NCI-H1048 (cell line): ENCODE measurements at regions not wholly inside any gene's neighbourhood (a gene's known extent, or its start where the extent isn't known, plus 50 kb on each side); places are given as distances from the start of the nearest gene placed in this dataset.

Source experiments
- DNase-seq: peaks from one replicate; lab custom pipeline; 2025; lab: John Stamatoyannopoulos, UW

GRCh38 chr18:28984731-28985130 is 807.8 kb upstream of the CDH2 start:
- DNase-seq, result no peak

GRCh38 chr18:28974504-28974903 is 797.6 kb upstream of the CDH2 start:
- no peak for DNase-seq

DNA sequence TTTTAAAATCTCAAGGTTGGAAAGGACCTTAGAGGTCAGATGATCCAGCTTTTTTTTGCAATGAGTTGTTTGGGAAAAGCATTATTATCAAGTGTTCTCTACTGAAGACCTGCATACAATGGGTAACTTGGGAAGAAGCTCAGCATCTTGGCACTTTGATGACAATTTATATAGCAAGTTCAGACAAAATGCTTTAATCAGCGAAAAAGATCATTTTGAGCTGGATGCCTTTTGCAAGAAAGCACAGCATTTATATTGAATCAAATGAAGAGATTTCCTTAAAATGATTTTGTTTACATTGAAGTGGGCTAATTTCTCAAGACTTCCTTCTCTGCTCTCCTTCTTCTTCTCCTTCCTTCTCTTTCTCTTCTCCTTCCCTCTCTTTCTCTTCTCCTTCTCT is 796.4 kb upstream of the CDH2 start:
- no peak for DNase-seq

- no peak for DNase-seq
These were observed 795.5 kb upstream of the CDH2 start for GRCh38 chr18:28972333-28972907.

DNA sequence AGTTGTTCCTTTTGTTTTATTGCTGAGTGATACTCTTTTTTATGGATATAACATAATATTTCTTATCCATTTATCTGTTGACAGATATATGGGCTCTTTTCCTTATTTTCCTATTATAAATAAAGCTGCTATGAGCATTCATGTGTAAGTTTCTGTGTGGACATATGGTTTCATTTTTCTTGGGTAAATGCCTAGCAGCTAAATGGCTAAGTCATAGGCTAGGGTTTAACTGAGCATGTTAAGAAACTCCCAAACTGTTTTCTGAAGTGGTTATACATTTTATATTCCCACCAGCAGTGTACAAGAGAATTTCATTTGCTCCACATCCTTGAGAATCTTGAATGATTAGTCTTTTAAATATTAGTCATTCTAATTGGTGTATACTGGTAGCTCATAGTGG is 786.6 kb upstream of the CDH2 start:
- no peak for DNase-seq

DNA sequence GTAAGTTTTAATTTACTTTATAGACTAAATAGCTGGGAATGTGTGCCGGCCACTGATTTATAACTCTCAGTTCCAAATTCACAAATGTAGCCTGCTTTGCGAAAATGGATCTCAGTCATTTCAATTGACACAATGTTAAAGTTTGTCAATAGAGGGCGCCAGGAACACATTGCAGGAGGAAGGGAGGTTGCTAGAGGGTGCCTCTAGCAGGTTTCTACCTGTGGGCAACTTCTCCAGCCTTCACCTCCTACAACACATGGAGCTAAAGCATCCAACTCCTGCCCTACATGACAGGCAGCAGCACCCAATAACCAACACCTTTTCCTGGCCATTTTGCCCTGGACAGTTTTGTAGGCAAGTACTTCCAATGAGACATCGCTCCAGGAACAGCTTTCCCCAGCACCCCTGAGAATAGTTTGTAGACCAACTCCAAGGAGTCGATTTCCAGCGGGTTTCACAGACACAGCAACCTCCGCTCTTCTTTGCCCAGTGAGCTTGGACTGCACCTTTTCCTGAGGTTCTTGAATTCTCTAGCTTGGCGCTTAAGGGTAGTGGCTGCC is 784.8 kb upstream of the CDH2 start:
- DNase-seq, result peak; percentile 20

GRCh38 chr18:28960146-28960545 is 783.2 kb upstream of the CDH2 start:
- DNase-seq, result no peak

- DNase-seq, result no peak
These were observed 775.4 kb upstream of the CDH2 start for GRCh38 chr18:28952339-28952738.

- no peak for DNase-seq
These were observed 771.0 kb upstream of the CDH2 start for GRCh38 chr18:28947900-28948299.

- DNase-seq, result no peak
These were observed 769.5 kb upstream of the CDH2 start for GRCh38 chr18:28946471-28946870.

DNA sequence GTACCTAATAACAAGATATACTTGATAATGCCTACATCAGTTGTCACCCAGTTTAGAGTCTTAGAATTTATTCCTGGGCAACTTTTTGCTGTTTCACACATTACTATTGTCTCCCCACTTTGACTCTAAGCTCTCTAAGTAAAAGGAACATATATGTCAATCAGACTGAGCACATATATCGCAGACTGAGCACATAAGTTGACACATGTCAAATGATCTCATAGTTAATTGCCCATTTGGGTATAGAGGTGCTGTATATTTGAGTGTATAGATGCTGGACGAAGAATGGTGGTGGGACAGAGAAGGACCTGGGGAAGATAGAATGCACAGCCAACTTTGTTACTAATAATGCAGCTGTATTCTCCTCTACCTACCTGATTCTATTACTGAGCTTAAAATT is 746.0 kb upstream of the CDH2 start:
- no peak for DNase-seq

DNA sequence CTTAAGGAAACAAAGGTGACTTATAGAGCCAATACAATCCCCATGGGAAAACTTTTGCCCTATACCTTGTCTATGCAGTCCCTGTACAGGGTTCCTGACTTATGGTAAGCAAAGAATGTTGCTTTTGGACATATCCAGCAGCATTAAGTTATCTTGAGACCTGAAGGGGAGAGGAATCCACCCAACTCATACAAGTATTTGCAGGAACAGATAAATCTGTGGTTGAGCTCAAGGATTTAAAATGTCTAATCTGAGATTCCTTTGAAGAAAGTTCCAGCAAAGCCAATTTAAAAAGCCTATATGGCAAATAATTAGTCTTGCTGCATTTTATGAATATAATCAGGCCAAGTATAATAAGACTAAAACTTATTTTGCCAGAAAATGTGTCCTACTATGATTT is 739.5 kb upstream of the CDH2 start:
- no peak for DNase-seq

- no peak for DNase-seq
These were observed 728.6 kb upstream of the CDH2 start for GRCh38 chr18:28905509-28905908.

GRCh38 chr18:28904789-28905364 is 727.9 kb upstream of the CDH2 start:
- DNase-seq, result no peak

DNA sequence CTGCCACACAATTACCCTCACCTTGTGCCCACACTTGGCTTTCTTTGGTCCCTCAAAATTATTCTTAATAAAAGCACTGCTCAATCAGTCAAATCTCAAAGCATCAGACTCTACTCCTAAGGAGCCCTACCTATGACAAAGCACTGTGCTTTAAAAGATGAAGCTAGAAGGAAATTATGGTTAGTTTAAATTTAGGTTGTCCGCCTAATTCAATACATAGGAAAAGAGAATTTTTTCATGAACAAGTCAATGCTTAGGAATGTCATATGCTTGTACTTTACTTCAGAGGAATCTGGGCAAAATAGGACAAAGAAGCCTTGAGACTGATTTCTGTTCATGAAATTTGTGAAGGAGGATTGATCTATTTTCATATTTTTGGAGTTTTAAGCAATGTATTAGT is 726.4 kb upstream of the CDH2 start:
- no peak for DNase-seq

DNA sequence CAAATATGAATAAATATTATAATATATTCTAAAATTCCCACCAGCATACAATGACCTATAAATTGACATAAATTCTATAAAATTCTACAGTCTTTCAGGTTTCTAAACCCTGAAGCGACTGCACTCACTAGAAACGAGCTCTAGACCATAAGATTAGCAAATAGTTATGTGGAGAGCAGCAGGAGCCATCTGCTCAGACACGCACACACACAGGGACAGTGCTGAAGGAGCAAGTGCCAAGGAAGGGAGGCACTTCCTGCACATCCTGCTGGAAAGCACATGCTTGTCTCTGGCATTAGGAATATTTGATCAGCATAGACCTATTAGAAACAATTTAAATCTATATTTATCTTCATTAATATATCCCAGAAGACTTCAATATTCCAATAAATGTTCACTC is 713.9 kb upstream of the CDH2 start:
- DNase-seq, result no peak

- DNase-seq, result no peak
These were observed 707.4 kb upstream of the CDH2 start for GRCh38 chr18:28884304-28884703.

DNA sequence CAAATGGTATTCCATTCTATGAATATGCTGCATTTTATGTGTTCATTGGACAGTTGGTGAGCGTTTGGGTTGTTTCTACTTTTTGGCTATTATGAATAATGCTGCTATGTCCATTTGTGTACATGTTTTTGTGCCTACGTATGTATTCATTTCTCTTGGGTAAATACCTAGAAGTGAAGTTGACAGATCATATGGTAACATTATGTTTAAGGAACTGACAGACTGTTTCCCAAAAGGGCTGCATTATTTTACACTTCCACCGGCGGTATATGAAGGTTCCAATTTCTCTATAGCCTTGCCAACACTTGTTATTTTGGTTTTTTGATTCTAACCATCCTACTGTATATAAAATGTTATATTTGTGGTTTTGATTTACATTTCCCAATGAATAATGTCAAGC is 703.9 kb upstream of the CDH2 start:
- DNase-seq, result no peak

- no peak for DNase-seq
These were observed 698.1 kb upstream of the CDH2 start for GRCh38 chr18:28875059-28875458.

DNA sequence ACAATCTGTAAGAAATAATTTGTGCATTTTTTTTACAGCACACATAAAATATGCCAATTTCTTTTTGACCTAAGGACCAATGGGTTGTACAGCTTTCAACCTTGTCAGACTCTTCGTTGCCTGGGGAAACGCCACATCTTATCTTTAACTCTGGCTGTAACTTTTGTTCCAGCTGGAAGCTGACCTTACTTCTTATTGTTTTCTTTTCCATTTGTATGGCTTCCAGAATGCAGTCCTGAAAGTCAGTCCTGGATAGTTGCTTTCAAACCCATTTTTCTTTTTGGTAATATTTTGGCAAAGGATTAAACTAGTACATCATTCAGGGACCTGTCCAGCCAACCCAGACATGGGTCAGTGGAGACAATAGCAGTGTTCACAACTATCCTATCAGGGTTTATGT is 686.5 kb upstream of the CDH2 start:
- no peak for DNase-seq

DNA sequence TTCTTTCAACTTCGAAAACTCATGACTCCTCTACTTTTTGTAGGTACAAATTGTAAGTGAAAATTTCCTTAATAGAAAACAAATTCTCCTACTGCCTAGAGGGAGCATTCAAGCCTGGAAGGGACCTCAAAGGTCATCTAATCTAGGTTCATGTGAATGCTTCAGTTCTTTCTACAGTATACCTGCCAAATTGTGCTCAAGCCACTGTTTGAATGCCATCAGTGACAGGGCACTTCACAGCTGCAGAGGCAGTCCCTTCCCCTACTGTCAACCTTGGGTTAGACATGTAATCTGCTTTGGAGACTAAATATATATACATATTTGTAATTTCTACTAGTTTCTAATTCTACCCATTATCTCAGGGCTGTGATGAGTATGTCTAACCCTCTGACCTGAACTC is 681.3 kb upstream of the CDH2 start:
- DNase-seq, result no peak

DNA sequence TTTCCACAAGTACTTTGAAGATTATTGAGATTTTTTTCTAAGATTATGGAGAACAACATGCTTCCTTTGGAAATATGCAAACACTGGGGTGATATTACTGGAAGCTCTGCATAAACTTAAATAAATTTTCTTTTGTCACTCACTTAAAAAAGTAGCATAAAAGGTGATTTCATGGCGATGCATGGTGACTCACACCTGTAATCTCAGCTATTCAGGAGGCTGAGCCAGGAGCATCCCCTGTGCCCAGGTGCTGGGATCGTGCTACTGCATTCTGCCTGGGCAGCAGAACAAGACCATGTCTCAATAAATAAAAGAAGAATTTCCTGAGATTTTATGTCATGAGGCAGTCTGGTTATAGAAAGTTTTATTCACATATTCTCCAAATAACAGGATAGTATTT is 679.1 kb upstream of the CDH2 start:
- DNase-seq, result no peak

DNA sequence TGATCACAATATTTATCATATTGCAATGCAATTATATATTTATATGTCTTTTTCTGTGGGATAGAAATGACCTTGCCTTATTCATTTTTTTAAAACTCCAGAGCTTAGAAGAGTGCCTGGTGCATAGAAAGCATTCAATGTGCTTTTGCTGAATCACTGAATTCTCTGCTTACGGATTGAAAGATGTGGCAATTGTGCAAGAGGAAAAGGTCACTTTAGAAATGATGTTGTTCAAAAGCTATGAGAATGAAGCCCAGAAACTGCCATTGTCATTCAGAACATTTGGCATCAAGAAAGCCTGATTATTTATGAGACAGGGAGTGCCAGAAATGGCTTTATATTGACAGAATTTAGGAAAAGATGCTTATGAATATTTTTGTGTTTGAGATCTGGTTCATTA is 678.6 kb upstream of the CDH2 start:
- no peak for DNase-seq

DNA sequence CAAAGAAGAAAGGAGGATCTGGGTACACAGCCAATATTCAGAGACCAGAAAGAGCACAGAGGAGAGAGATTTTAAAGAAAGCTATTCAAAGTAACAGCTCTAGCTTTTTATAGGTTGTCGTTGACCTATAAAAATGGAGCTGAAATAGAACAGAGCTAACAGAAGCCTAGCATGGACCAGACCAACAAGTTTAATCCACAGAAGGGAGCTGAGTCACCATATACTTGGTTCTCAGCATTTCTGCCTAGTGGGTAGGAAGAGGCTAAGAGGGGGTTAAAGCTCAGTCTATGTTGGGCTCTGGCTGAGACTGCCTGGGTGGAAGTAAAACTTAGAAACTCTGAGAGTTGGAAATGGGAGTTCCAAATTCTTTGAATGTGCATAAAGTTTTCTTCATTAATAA is 678.0 kb upstream of the CDH2 start:
- no peak for DNase-seq
